B cell (primary cell): ENCODE measurements at regions not wholly inside any gene's neighbourhood (a gene's known extent, or its start where the extent isn't known, plus 50 kb on each side); places are given as distances from the start of the nearest gene placed in this dataset.

Experiments
- ATAC-seq: fragments of 200-7000 bp; cut with Tn5 transposase; one replicate; pipeline ENCODE4 v1.10.0; 2021; ENCODE audit warnings: low read depth, mild to moderate bottlenecking, moderate number of reproducible peaks, moderate library complexity
- CTCF ChIA-PET: fragments of 350-600 bp; sonication (Branson Sonifier 250); formaldehyde crosslinking; loops from one replicate; lab custom pipeline; 2021; ENCODE audit warnings: antibody characterized with exemption, inconsistent platforms; lab: Charles Lee
- POLR2A ChIA-PET: fragments of 350-600 bp; sonication (Branson Sonifier 250); formaldehyde crosslinking; loops from one replicate; lab custom pipeline; 2021; ENCODE audit warnings: antibody characterized with exemption; lab: Charles Lee
- DNase-seq: peaks from one replicate; pipeline ENCODE4 v3.0.0; 2013
- H2AFZ ChIP-seq: 2 replicates; pipeline ENCODE4 v1.6.1; 2012; ENCODE audit warnings: mild to moderate bottlenecking, low read depth, low read length; ENCODE audit not compliant: insufficient read depth, poor library complexity, severe bottlenecking
- H3K27ac ChIP-seq, 2 donors: 1 replicate in 1 of 2; 2 replicates in 1 of 2; pipeline ENCODE4 v1.5.1; 2012 to 2013; ENCODE audit warnings: low read length in 2 of 2, mild to moderate bottlenecking in 2 of 2, moderate library complexity in 1 of 2
- H3K27me3 ChIP-seq, 4 experiments: fragments of 200-600 bp in 1 of 4; sonication (generic) in 1 of 4; replicated peaks in 1 of 4; 1 replicate in 2 of 4; 2 replicates in 2 of 4; pipeline versions ENCODE4 v1.6.1 to v1.7.0; 2013 to 2016; ENCODE audit warnings: low read length in 3 of 4, mild to moderate bottlenecking in 2 of 4, mixed read lengths in 1 of 4, moderate library complexity in 1 of 4; ENCODE audit not compliant: insufficient read depth in 4 of 4, control insufficient read depth in 3 of 4; ENCODE audit errors: control extremely low read depth in 1 of 4
- H3K36me3 ChIP-seq, 2 experiments: replicated peaks in 1 of 2; 1 replicate in 1 of 2; 2 replicates in 1 of 2; pipeline versions ENCODE4 v1.6.1 to v1.7.1; 2013; ENCODE audit warnings: low read length in 1 of 2; ENCODE audit not compliant: insufficient read depth in 2 of 2, control insufficient read depth in 1 of 2; ENCODE audit errors: control extremely low read depth in 1 of 2, extremely low read depth in 1 of 2
- H3K4me1 ChIP-seq, 2 donors: fragments of 200-600 bp in 1 of 2; sonication (generic) in 1 of 2; 1 replicate in 1 of 2; 2 replicates in 1 of 2; pipeline versions ENCODE4 v1.5.1 to v1.6.1; 2013 to 2017; ENCODE audit warnings: low read length in 2 of 2; ENCODE audit not compliant: control insufficient read depth in 2 of 2, insufficient read depth in 2 of 2
- H3K4me2 ChIP-seq: replicated peaks from 2 replicates; pipeline ENCODE3; 2012; ENCODE audit warnings: mild to moderate bottlenecking, low read depth, low read length; ENCODE audit not compliant: poor library complexity, severe bottlenecking
- H3K4me3 ChIP-seq, 5 experiments: fragments of 200-600 bp in 1 of 5; sonication (generic) in 1 of 5; 1 replicate in 3 of 5; 2 replicates in 2 of 5; pipeline versions ENCODE4 v1.5.1 to v1.7.0; 2011 to 2016; ENCODE audit warnings: low read length in 4 of 5, mild to moderate bottlenecking in 4 of 5, low read depth in 2 of 5, control low read depth in 1 of 5, moderate library complexity in 1 of 5; ENCODE audit not compliant: insufficient read depth in 1 of 5; ENCODE audit errors: control extremely low read depth in 1 of 5, extremely low read depth in 1 of 5
- H3K79me2 ChIP-seq: fragments of 200-600 bp; sonication (generic); one replicate; pipeline ENCODE4 v1.6.0; 2016; ENCODE audit warnings: low read length; ENCODE audit not compliant: control insufficient read depth, insufficient read depth
- H3K9ac ChIP-seq: fragments of 200-600 bp; sonication (generic); 2 replicates; pipeline ENCODE4 v1.6.1; 2017; ENCODE audit warnings: mild to moderate bottlenecking, low read length, moderate library complexity
- H3K9me3 ChIP-seq, 3 donors: one replicate each; pipeline versions ENCODE4 v1.6.1 to v1.7.1; 2013; ENCODE audit warnings: low read length in 2 of 3; ENCODE audit not compliant: control insufficient read depth in 2 of 3, insufficient read depth in 1 of 3; ENCODE audit errors: control extremely low read depth in 1 of 3
- H4K20me1 ChIP-seq: 2 replicates; pipeline ENCODE4 v1.6.0; 2012; ENCODE audit warnings: mild to moderate bottlenecking, low read length; ENCODE audit not compliant: insufficient read depth, control insufficient read depth, poor library complexity, severe bottlenecking
- H3K27ac Mint-ChIP-seq: one replicate; pipeline ENCODE4 v1.8.0; 2021; ENCODE audit warnings: mixed read lengths
- H3K27me3 Mint-ChIP-seq: one replicate; pipeline ENCODE4 v1.8.0; 2021; ENCODE audit warnings: mixed read lengths
- H3K4me1 Mint-ChIP-seq: one replicate; pipeline ENCODE4 v1.8.0; 2021; ENCODE audit warnings: mixed read lengths
- H3K4me3 Mint-ChIP-seq: one replicate; pipeline ENCODE4 v1.8.0; 2021; ENCODE audit warnings: mixed read lengths
- H3K9me3 Mint-ChIP-seq: one replicate; pipeline ENCODE4 v1.8.0; 2022; ENCODE audit warnings: mixed read lengths; ENCODE audit not compliant: insufficient read depth
- CTCF ChIP-seq: fragments of 200-600 bp; IDR thresholded peaks from one replicate; pipeline ENCODE4 v1.8.0; 2022; ENCODE audit warnings: antibody characterized with exemption, mild to moderate bottlenecking
- EZH2 ChIP-seq: IDR thresholded peaks from 2 replicates; pipeline ENCODE4 v1.6.1; 2012; ENCODE audit warnings: borderline replicate concordance, low read depth, mild to moderate bottlenecking, moderate library complexity, low read length; ENCODE audit not compliant: insufficient read depth, poor library complexity, severe bottlenecking
- WGBS: methylation state at CpG from one replicate; pipeline ENCODE4 v1.1.5; 2013; ENCODE audit warnings: missing lambda C conversion rate; ENCODE audit not compliant: insufficient coverage; 5-methylcytosine and 5-hydroxymethylcytosine counted together
- intact Hi-C: fragments of 100-400 bp; cut with micrococcal nuclease; formaldehyde crosslinking; loops from one replicate; pipeline ENCODE4 v1.10.0; 2022

- peaks cover 0 to 3% (median 0%) of the 10 kb centered on the region in 3 donors for H3K9me3 ChIP-seq
- TF ChIP-seq EZH2 (no peak), CTCF (no peak)
- DNase-seq: no peak
- intact Hi-C loops: no loop called here
- Mint-ChIP-seq H3K27ac (no peak overlapping the region), H3K4me3 (no peak overlapping the region), H3K9me3 (peaks cover 2% of the 10 kb centered on the region), H3K4me1 (no peaks in the 10 kb centered on the region), H3K27me3 (peaks cover 27% of the 10 kb centered on the region)
- H3K4me2 ChIP-seq: no peak overlapping the region
- H3K36me3 ChIP-seq: no peaks in the 10 kb centered on the region
- CTCF ChIA-PET: no interaction called here
- no peaks in the 10 kb centered on the region for H3K4me1 ChIP-seq
- H3K27me3 ChIP-seq: no peaks in the 10 kb centered on the region
- H3K4me3 ChIP-seq: no peak overlapping the region
- ATAC-seq: no peak
- no peak overlapping the region for H2AFZ ChIP-seq
- H3K9ac ChIP-seq: no peak overlapping the region
- POLR2A ChIA-PET: no interaction called here
- WGBS: 96% methylated on average over 5 of the region's 5 CpGs
- no peaks in the 10 kb centered on the region for H3K79me2 ChIP-seq
- H4K20me1 ChIP-seq: no peaks in the 10 kb centered on the region
- no peak overlapping the region for H3K27ac ChIP-seq
Observed at GRCh38 chr5:130981663-130982062, 183.4 kb downstream of the HINT1 start.

- Mint-ChIP-seq H3K27ac (no peak overlapping the region), H3K9me3 (peaks cover 2% of the 10 kb centered on the region), H3K27me3 (peaks cover 31% of the 10 kb centered on the region), H3K4me3 (no peak overlapping the region), H3K4me1 (no peaks in the 10 kb centered on the region)
- CTCF ChIA-PET: no interaction called here
- POLR2A ChIA-PET: no interaction called here
- H3K27me3 ChIP-seq: no peaks in the 10 kb centered on the region
- H3K36me3 ChIP-seq: no peaks in the 10 kb centered on the region
- no peak overlapping the region for H3K27ac ChIP-seq
- H3K9me3 ChIP-seq: peaks cover 0 to 3% (median 0%) of the 10 kb centered on the region in 3 donors
- no peak overlapping the region for H3K4me2 ChIP-seq
- H3K4me3 ChIP-seq: no peak overlapping the region
- no peak overlapping the region for H3K9ac ChIP-seq
- H3K79me2 ChIP-seq: no peaks in the 10 kb centered on the region
- H2AFZ ChIP-seq: no peak overlapping the region
- no CpG with 5 or more reads among the region's 4 CpGs for WGBS
- ATAC-seq (no peak), DNase-seq (no peak)
- H3K4me1 ChIP-seq: no peaks in the 10 kb centered on the region
- TF ChIP-seq EZH2 (no peak), CTCF (no peak)
- intact Hi-C loops: no loop called here
- no peaks in the 10 kb centered on the region for H4K20me1 ChIP-seq
Observed at GRCh38 chr5:130978475-130978874, 186.6 kb downstream of the HINT1 start.
